ENCODE measurements at regions not wholly inside any gene's neighbourhood (a gene's known extent, or its start where the extent isn't known, plus 50 kb on each side); places are given as distances from the start of the nearest gene placed in this dataset.
"Not testable (repeated sequence)": the region's sequence is repeated elsewhere in the genome, so short reads cannot be mapped to it uniquely, and the experiment has no call there.

- ATAC-seq = no peak
- no peak overlapping the region for H3K9ac ChIP-seq (ENCODE audit: low read length)
- H3K27ac ChIP-seq (ENCODE audit: low read depth, low read length) = no peak overlapping the region
- no peaks in the 10 kb centered on the region for H3K36me3 ChIP-seq (ENCODE audit: control insufficient read depth in 1 of 2, insufficient read depth in 2 of 2, low read length in 2 of 2)
- RAD21 ChIA-PET (ENCODE audit: low non-redundant PET in 1 of 2, low total read pairs in 2 of 2, uncharacterized antibody in 2 of 2, unreplicated experiment in 2 of 2) = no interaction called here
- H3K9me2 ChIP-seq (ENCODE audit: insufficient read depth) = no peaks in the 10 kb centered on the region
- H4K20me1 ChIP-seq (ENCODE audit: insufficient read depth) = no peaks in the 10 kb centered on the region
- CTCF ChIA-PET = no interaction called here
- POLR2A ChIA-PET = no interaction called here
- H3K27me3 ChIP-seq (ENCODE audit: insufficient read depth, low read length) = no peaks in the 10 kb centered on the region
- no peak overlapping the region for H3K4me2 ChIP-seq (ENCODE audit: low read length)
- no peaks in the 10 kb centered on the region for H3K9me3 ChIP-seq (ENCODE audit: control insufficient read depth in 1 of 2, insufficient read depth in 1 of 2, low read depth in 1 of 2, low read length in 2 of 2)
- TF ChIP-seq JUND (IDR thresholded peaks at IDR 0.05) (no peak), CEBPB (IDR thresholded peaks at IDR 0.05; ENCODE audit: low read depth) (no peak), SP1 (IDR thresholded peaks at IDR 0.05; ENCODE audit: low read depth) (no peak)
- intact Hi-C loops (cut with micrococcal nuclease) = no loop called here
- no peaks in the 10 kb centered on the region for H3K79me2 ChIP-seq (ENCODE audit: insufficient read depth, low read length)
- BruUV-seq (replicated peaks) = no TSS peak
- no peak for DNase-seq (ENCODE audit: low read depth, low spot score)
- H3K4me3 ChIP-seq (replicated peaks in 1 of 2; ENCODE audit: low read depth in 1 of 2, low read length in 2 of 2) = no peak overlapping the region
- H3K4me1 ChIP-seq (ENCODE audit: control insufficient read depth in 1 of 2, insufficient read depth in 2 of 2, low read length in 2 of 2) = no peaks in the 10 kb centered on the region
- H2AFZ ChIP-seq (ENCODE audit: low read depth, low read length, poor library complexity, severe bottlenecking) = no peak overlapping the region
Measured at GRCh38 chr5:96187309-96188027, 225.8 kb upstream of the ELL2 start.

- H3K36me3 ChIP-seq (ENCODE audit: control insufficient read depth in 1 of 2, insufficient read depth in 2 of 2, low read length in 2 of 2); H3K27ac ChIP-seq (ENCODE audit: low read depth, low read length); CTCF ChIA-PET; H3K27me3 ChIP-seq (ENCODE audit: insufficient read depth, low read length); H3K4me3 ChIP-seq (replicated peaks in 1 of 2; ENCODE audit: low read depth in 1 of 2, low read length in 2 of 2); H3K9me3 ChIP-seq (ENCODE audit: control insufficient read depth in 1 of 2, insufficient read depth in 1 of 2, low read depth in 1 of 2, low read length in 2 of 2); H3K4me1 ChIP-seq (ENCODE audit: control insufficient read depth in 1 of 2, insufficient read depth in 2 of 2, low read length in 2 of 2); DNase-seq (ENCODE audit: low read depth, low spot score); H2AFZ ChIP-seq (ENCODE audit: low read depth, low read length, poor library complexity, severe bottlenecking); BruUV-seq (replicated peaks); ATAC-seq; POLR2A ChIA-PET; H3K9ac ChIP-seq (ENCODE audit: low read length); RAD21 ChIA-PET (ENCODE audit: low non-redundant PET in 1 of 2, low total read pairs in 2 of 2, uncharacterized antibody in 2 of 2, unreplicated experiment in 2 of 2); intact Hi-C loops (cut with micrococcal nuclease); H3K79me2 ChIP-seq (ENCODE audit: insufficient read depth, low read length); H3K9me2 ChIP-seq (ENCODE audit: insufficient read depth); H3K4me2 ChIP-seq (ENCODE audit: low read length); H4K20me1 ChIP-seq (ENCODE audit: insufficient read depth): not testable (repeated sequence)
Measured at GRCh38 chr5:96184510-96184909, 222.9 kb upstream of the ELL2 start.

Data from HCT116 (cell line).